Lung (tissue), 11 donors: ENCODE measurements at regions not wholly inside any gene's neighbourhood (a gene's known extent, or its start where the extent isn't known, plus 50 kb on each side); places are given as distances from the start of the nearest gene placed in this dataset.

Experiments
- ATAC-seq: fragments of 200-7000 bp; cut with Tn5 transposase; one replicate; pipeline ENCODE4 v1.9.1; 2020; ENCODE audit warnings: moderate number of reproducible peaks; ENCODE audit not compliant: insufficient read depth, low FRiP score
- DNase-seq, 3 donors: peaks; one replicate each; pipeline ENCODE4 v3.0.0-alpha.2; 2013 to 2017
- H3K27ac ChIP-seq, 2 donors: one replicate each; pipeline ENCODE4 v1.5.1; 2013; ENCODE audit warnings: mild to moderate bottlenecking in 2 of 2, moderate library complexity in 2 of 2, control low read depth in 1 of 2, inconsistent platforms in 1 of 2, low read depth in 1 of 2, low read length in 1 of 2
- H3K27me3 ChIP-seq, 3 donors: one replicate each; pipeline ENCODE4 v1.5.1; 2013; ENCODE audit warnings: low read length in 2 of 3; ENCODE audit not compliant: control insufficient read depth in 3 of 3, insufficient read depth in 3 of 3
- H3K36me3 ChIP-seq, 4 donors: one replicate each; pipeline ENCODE4 v1.5.1; 2013; ENCODE audit warnings: low read length in 4 of 4, mild to moderate bottlenecking in 1 of 4, moderate library complexity in 1 of 4; ENCODE audit not compliant: control insufficient read depth in 4 of 4, insufficient read depth in 4 of 4
- H3K4me1 ChIP-seq, 5 donors: one replicate each; pipeline ENCODE4 v1.5.1; 2013; ENCODE audit warnings: low read length in 5 of 5, mild to moderate bottlenecking in 2 of 5, moderate library complexity in 1 of 5; ENCODE audit not compliant: control insufficient read depth in 5 of 5, insufficient read depth in 5 of 5
- H3K4me3 ChIP-seq: one replicate; pipeline ENCODE4 v1.5.1; 2013; ENCODE audit warnings: mild to moderate bottlenecking, control low read depth, moderate library complexity
- H3K9ac ChIP-seq, 2 donors: one replicate each; pipeline ENCODE4 v1.5.1; 2013; ENCODE audit warnings: low read length in 2 of 2, control low read depth in 1 of 2; ENCODE audit not compliant: insufficient read depth in 1 of 2
- H3K9me3 ChIP-seq, 4 donors: one replicate each; pipeline ENCODE4 v1.5.1; 2013; ENCODE audit warnings: low read length in 3 of 4, mild to moderate bottlenecking in 1 of 4, moderate library complexity in 1 of 4; ENCODE audit not compliant: control insufficient read depth in 4 of 4, insufficient read depth in 3 of 4
- CTCF ChIP-seq: IDR thresholded peaks from 2 replicates; pipeline ENCODE4 v1.5.1; 2012; ENCODE audit warnings: mild to moderate bottlenecking; ENCODE audit errors: control extremely low read depth, extremely low read depth
- WGBS, 2 donors: extraction: QIAGEN DNeasy Blood & Tissue Kit; methylation state at CpG; one replicate each; pipeline ENCODE4 v1.1.7; 2013; 5-methylcytosine and 5-hydroxymethylcytosine counted together
- donor health status: control.
- donor health status: control.
- donor health status: Bipolar disorder and iron deficiency.
- donor health status: healthy.
- donor health status: DM: yes; HTN: yes; CAD: no.

GRCh38 chr19:30865511-30865910, 483.7 kb downstream of the TSHZ3 start:
- Histone ChIP-seq H3K4me3 (no peak overlapping the region), H3K9ac (no peak overlapping the region), H3K9me3 (peaks cover 0 to 3% (median 0%) of the 10 kb centered on the region in 4 donors), H3K36me3 (no peaks in the 10 kb centered on the region), H3K27me3 (no peaks in the 10 kb centered on the region), H3K4me1 (peaks cover 0 to 1% (median 0%) of the 10 kb centered on the region in 5 donors), H3K27ac (no peak overlapping the region)
- WGBS, 2 donors, result 66 to 83% methylated on average over 6 of the region's 6 CpGs
- no peak for TF ChIP-seq CTCF
- DNase-seq (peak in 1 of 3 donors; percentile 13), ATAC-seq (no peak)

GRCh38 chr19:30864391-30865215, 484.6 kb downstream of the TSHZ3 start:
- no peak for ATAC-seq
- Histone ChIP-seq H3K9ac (no peak overlapping the region), H3K4me1 (peaks cover 0 to under 1% (median 0%) of the 10 kb centered on the region in 5 donors), H3K9me3 (peaks cover 0 to 3% (median 0%) of the 10 kb centered on the region in 4 donors), H3K36me3 (no peaks in the 10 kb centered on the region), H3K27ac (no peak overlapping the region), H3K4me3 (no peak overlapping the region), H3K27me3 (no peaks in the 10 kb centered on the region)
- TF ChIP-seq CTCF, result no peak
- peak in 1 of 3 donors; percentile 21 for DNase-seq
- WGBS, 2 donors, result 68 to 77% methylated on average over 13 of the region's 13 CpGs

- no peak for TF ChIP-seq CTCF
- Histone ChIP-seq H3K9me3 (no peaks in the 10 kb centered on the region), H3K36me3 (no peaks in the 10 kb centered on the region), H3K4me3 (no peak overlapping the region), H3K27ac (no peak overlapping the region), H3K4me1 (peaks cover 0 to 4% (median 0%) of the 10 kb centered on the region in 5 donors), H3K9ac (no peak overlapping the region), H3K27me3 (no peaks in the 10 kb centered on the region)
- ATAC-seq (no peak), DNase-seq (no peak)
- WGBS, 2 donors, result 80 to 83% methylated on average over 19 of the region's 19 CpGs
Measured at GRCh38 chr19:30862876-30863275, 486.4 kb downstream of the TSHZ3 start.

GRCh38 chr19:30861919-30862318, 487.3 kb downstream of the TSHZ3 start:
- Histone ChIP-seq H3K36me3 (no peaks in the 10 kb centered on the region), H3K4me1 (peaks cover 0 to 4% (median 0%) of the 10 kb centered on the region in 5 donors), H3K27ac (no peak overlapping the region), H3K9me3 (no peaks in the 10 kb centered on the region), H3K27me3 (no peaks in the 10 kb centered on the region), H3K4me3 (no peak overlapping the region), H3K9ac (no peak overlapping the region)
- WGBS, 2 donors, result 85 to 91% methylated on average over 5 of the region's 5 CpGs
- no peak for TF ChIP-seq CTCF
- DNase-seq (no peak), ATAC-seq (no peak)
